Urinary bladder (tissue), 3 donors: ENCODE measurements at regions not wholly inside any gene's neighbourhood (a gene's known extent, or its start where the extent isn't known, plus 50 kb on each side); places are given as distances from the start of the nearest gene placed in this dataset.

Experiments
- DNase-seq: peaks from one replicate; pipeline ENCODE4 v3.0.0-alpha.2; 2015; ENCODE audit errors: extremely low spot score
- H3K27ac ChIP-seq: one replicate; pipeline ENCODE4 v1.5.1; 2013; ENCODE audit warnings: low read depth, mild to moderate bottlenecking, moderate library complexity
- H3K36me3 ChIP-seq: one replicate; pipeline ENCODE4 v1.6.1; 2013; ENCODE audit warnings: mild to moderate bottlenecking, moderate library complexity; ENCODE audit not compliant: insufficient read depth
- H3K4me1 ChIP-seq: one replicate; pipeline ENCODE4 v1.6.1; 2013; ENCODE audit warnings: mild to moderate bottlenecking, moderate library complexity; ENCODE audit not compliant: insufficient read depth
- H3K4me3 ChIP-seq: one replicate; pipeline ENCODE4 v1.5.1; 2013; ENCODE audit warnings: low read depth, low read length
- WGBS: extraction: QIAGEN DNeasy Blood & Tissue Kit; methylation state at CpG from one replicate; pipeline ENCODE4 v1.1.7; 2013; 5-methylcytosine and 5-hydroxymethylcytosine counted together
- donor health status: healthy with polysubstance abuse.
- donor health status: healthy.

GRCh38 chr11:92752122-92752521 is 217.3 kb upstream of the MTNR1B start:
- no peaks in the 10 kb centered on the region for H3K36me3 ChIP-seq
- no peaks in the 10 kb centered on the region for H3K4me1 ChIP-seq
- no peak overlapping the region for H3K27ac ChIP-seq
- WGBS = 78% methylated on average over 1 of the region's 1 CpG
- DNase-seq = no peak
- H3K4me3 ChIP-seq = no peak overlapping the region

GRCh38 chr11:92753161-92753560 is 216.3 kb upstream of the MTNR1B start:
- DNase-seq = no peak
- Histone ChIP-seq H3K27ac (no peak overlapping the region), H3K4me1 (no peaks in the 10 kb centered on the region), H3K36me3 (no peaks in the 10 kb centered on the region), H3K4me3 (no peak overlapping the region)
- 92% methylated on average over 3 of the region's 3 CpGs for WGBS

GRCh38 chr11:92758241-92758780 is 211.1 kb upstream of the MTNR1B start:
- no peak for DNase-seq
- Histone ChIP-seq H3K4me1 (no peaks in the 10 kb centered on the region), H3K27ac (no peak overlapping the region), H3K4me3 (no peak overlapping the region), H3K36me3 (no peaks in the 10 kb centered on the region)
- 95% methylated on average over 2 of the region's 2 CpGs for WGBS

- no peak for DNase-seq
- H3K4me1 ChIP-seq = no peaks in the 10 kb centered on the region
- no peak overlapping the region for H3K4me3 ChIP-seq
- no peaks in the 10 kb centered on the region for H3K36me3 ChIP-seq
- no peak overlapping the region for H3K27ac ChIP-seq
- 87% methylated on average over 8 of the region's 8 CpGs for WGBS
Observed at GRCh38 chr11:92759571-92760214, 209.8 kb upstream of the MTNR1B start.

GRCh38 chr11:92762121-92762540 is 207.3 kb upstream of the MTNR1B start:
- 67% methylated on average over 3 of the region's 3 CpGs for WGBS

GRCh38 chr11:92763336-92763735 is 206.1 kb upstream of the MTNR1B start:
- DNase-seq = no peak
- Histone ChIP-seq H3K4me1 (no peaks in the 10 kb centered on the region), H3K27ac (no peak overlapping the region), H3K4me3 (no peak overlapping the region), H3K36me3 (no peaks in the 10 kb centered on the region)

More at GRCh38 chr11:92762121-92762540, 207.3 kb upstream of the MTNR1B start:
- no peak overlapping the region for H3K27ac ChIP-seq
- no peaks in the 10 kb centered on the region for H3K36me3 ChIP-seq
- DNase-seq = no peak
- no peaks in the 10 kb centered on the region for H3K4me1 ChIP-seq
- H3K4me3 ChIP-seq = no peak overlapping the region

- Histone ChIP-seq H3K27ac (no peak overlapping the region), H3K4me1 (no peaks in the 10 kb centered on the region), H3K4me3 (no peak overlapping the region), H3K36me3 (no peaks in the 10 kb centered on the region)
- 88% methylated on average over 4 of the region's 4 CpGs for WGBS
- DNase-seq = no peak
Observed at GRCh38 chr11:92764128-92764527, 205.3 kb upstream of the MTNR1B start.

GRCh38 chr11:92765082-92765840 is 204.2 kb upstream of the MTNR1B start:
- no peaks in the 10 kb centered on the region for H3K4me1 ChIP-seq
- DNase-seq = no peak
- H3K36me3 ChIP-seq = no peaks in the 10 kb centered on the region
- H3K27ac ChIP-seq = no peak overlapping the region
- 83% methylated on average over 9 of the region's 9 CpGs for WGBS
- H3K4me3 ChIP-seq = no peak overlapping the region

GRCh38 chr11:92765965-92766371 is 203.5 kb upstream of the MTNR1B start:
- no peaks in the 10 kb centered on the region for H3K4me1 ChIP-seq
- 35% methylated on average over 10 of the region's 10 CpGs for WGBS
- H3K36me3 ChIP-seq = no peaks in the 10 kb centered on the region
- DNase-seq = peak; percentile 69
- no peak overlapping the region for H3K4me3 ChIP-seq
- no peak overlapping the region for H3K27ac ChIP-seq

GRCh38 chr11:92766698-92767097 is 202.8 kb upstream of the MTNR1B start:
- no peak overlapping the region for H3K4me3 ChIP-seq
- 84% methylated on average over 7 of the region's 7 CpGs for WGBS
- H3K4me1 ChIP-seq = no peaks in the 10 kb centered on the region
- H3K27ac ChIP-seq = no peak overlapping the region
- no peak for DNase-seq
- no peaks in the 10 kb centered on the region for H3K36me3 ChIP-seq

GRCh38 chr11:92767416-92767815 is 202.0 kb upstream of the MTNR1B start:
- WGBS = 96% methylated on average over 1 of the region's 1 CpG
- H3K4me1 ChIP-seq = no peaks in the 10 kb centered on the region

GRCh38 chr11:92768121-92768840 is 201.2 kb upstream of the MTNR1B start:
- no peak overlapping the region for H3K27ac ChIP-seq
- 96% methylated on average over 5 of the region's 5 CpGs for WGBS
- DNase-seq = no peak
- no peak overlapping the region for H3K4me3 ChIP-seq
- H3K36me3 ChIP-seq = no peaks in the 10 kb centered on the region
- no peaks in the 10 kb centered on the region for H3K4me1 ChIP-seq

More at GRCh38 chr11:92767416-92767815, 202.0 kb upstream of the MTNR1B start:
- Histone ChIP-seq H3K36me3 (no peaks in the 10 kb centered on the region), H3K4me3 (no peak overlapping the region), H3K27ac (no peak overlapping the region)
- no peak for DNase-seq

GRCh38 chr11:92769112-92769511 is 200.3 kb upstream of the MTNR1B start:
- no peaks in the 10 kb centered on the region for H3K4me1 ChIP-seq
- H3K36me3 ChIP-seq = no peaks in the 10 kb centered on the region
- WGBS = 56% methylated on average over 2 of the region's 2 CpGs
- H3K27ac ChIP-seq = no peak overlapping the region
- H3K4me3 ChIP-seq = no peak overlapping the region
- no peak for DNase-seq

GRCh38 chr11:92770419-92770818 is 199.0 kb upstream of the MTNR1B start:
- no peaks in the 10 kb centered on the region for H3K36me3 ChIP-seq
- 75% methylated on average over 7 of the region's 7 CpGs for WGBS

More at GRCh38 chr11:92770419-92770818, 199.0 kb upstream of the MTNR1B start:
- no peak for DNase-seq
- Histone ChIP-seq H3K4me1 (no peaks in the 10 kb centered on the region), H3K27ac (no peak overlapping the region), H3K4me3 (no peak overlapping the region)
